ENCODE measurements at regions not wholly inside any gene's neighbourhood (a gene's known extent, or its start where the extent isn't known, plus 50 kb on each side); places are given as distances from the start of the nearest gene placed in this dataset.

DNA sequence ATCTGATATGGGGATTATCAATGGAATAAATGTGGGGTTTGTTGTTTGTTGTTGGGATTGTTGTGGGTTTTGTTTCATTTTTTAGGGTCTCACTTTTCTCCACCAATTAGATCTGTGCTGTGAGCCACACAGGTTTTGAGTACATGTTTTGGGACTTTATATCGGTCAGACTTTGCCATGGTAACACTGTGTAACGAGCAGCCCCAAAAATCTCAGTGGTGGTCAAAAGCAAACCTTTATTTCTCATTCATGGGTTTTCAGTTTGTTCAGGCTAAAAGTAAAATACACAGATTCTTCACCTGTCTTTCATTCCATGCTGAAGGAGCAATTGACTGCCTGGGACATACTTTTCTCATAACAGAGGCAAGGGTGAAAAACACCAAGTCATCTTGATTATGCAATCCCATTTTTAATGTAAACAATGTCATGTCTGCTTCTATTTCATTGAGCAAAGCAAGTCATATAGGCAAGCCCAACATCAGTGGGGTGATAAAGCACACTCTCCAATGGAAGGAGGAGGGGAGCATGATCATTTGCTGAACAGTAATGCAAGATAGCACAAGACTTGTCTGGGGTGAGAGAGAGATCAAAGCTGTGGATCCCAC is 101.1 kb upstream of the PLCB4 start:
- Histone ChIP-seq H2BK5ac (ENCODE audit: low read depth, low read length, poor library complexity, severe bottlenecking) (no peak overlapping the region), H4K91ac (ENCODE audit: insufficient read depth, low read depth, low read length) (no peak overlapping the region), H2BK120ac (ENCODE audit: low read depth, low read length) (no peak overlapping the region), H3K36me3 (ENCODE audit: control insufficient read depth, insufficient read depth, low read length) (no peaks in the 10 kb centered on the region), H3K4me2 (ENCODE audit: low read depth, low read length) (no peak overlapping the region), H4K8ac (ENCODE audit: low read depth in 2 of 2, low read length in 2 of 2) (no peak overlapping the region), H3K9ac (ENCODE audit: low read depth, low read length) (no peak overlapping the region), H3K56ac (ENCODE audit: extremely low read depth, insufficient read depth, low read length) (no peak overlapping the region), H2BK20ac (ENCODE audit: low read depth, low read length) (no peak overlapping the region), H3K9me1 (ENCODE audit: insufficient read depth, low read length) (0 out of 2 replicates have a peak, but pooled peaks cover 3% of the 10 kb centered on the region), H3K18ac (ENCODE audit: low read depth, low read length) (no peak overlapping the region), H2AK5ac (ENCODE audit: low read depth, low read length) (no peak overlapping the region), H3K14ac (replicated peaks; ENCODE audit: low read depth, low read length) (no peak overlapping the region), H2BK15ac (ENCODE audit: low read depth, low read length) (no peak overlapping the region), H3K4me1 (ENCODE audit: control insufficient read depth, insufficient read depth, low read length) (no peaks in the 10 kb centered on the region), H3K27ac (ENCODE audit: insufficient read depth, low read length) (no peak overlapping the region), H2AK9ac (replicated peaks; ENCODE audit: low read depth, low read length, poor library complexity) (no peak overlapping the region), H3K79me1 (ENCODE audit: low read depth in 1 of 2, low read length in 2 of 2) (no peaks in the 10 kb centered on the region), H3K27me3 (ENCODE audit: control insufficient read depth, insufficient read depth, low read length) (no peaks in the 10 kb centered on the region), H2AFZ (replicated peaks; ENCODE audit: low read length, poor library complexity) (no peak overlapping the region), H4K20me1 (ENCODE audit: insufficient read depth, low read length) (no peaks in the 10 kb centered on the region), H4K5ac (ENCODE audit: low read depth, low read length) (no peak overlapping the region), H3K23ac (ENCODE audit: low read depth, low read length) (no peak overlapping the region), H3K4ac (ENCODE audit: low read depth, low read length) (no peak overlapping the region), H3K9me3 (ENCODE audit: control insufficient read depth, insufficient read depth, low read length) (peaks cover 3% of the 10 kb centered on the region), H3K4me3 (ENCODE audit: insufficient read depth, low read depth, low read length) (no peak overlapping the region)
- BruUV-seq (replicated peaks): no TSS peak
- dilution Hi-C loops (cut with HindIII; ENCODE audit: low sequenced_read_pairs, unreplicated experiment) (no loop called here), in situ Hi-C loops (cut with MboI; ENCODE audit: low sequenced_read_pairs) (no loop called here), intact Hi-C loops (cut with micrococcal nuclease) (no loop called here)
- DNase-seq: no peak
- ChIA-PET POLR2A (ENCODE audit: unreplicated experiment) (no interaction called here), CTCF (no interaction called here)
- peak; percentile 66 for TF ChIP-seq CEBPB (IDR thresholded peaks at IDR 0.05; ENCODE audit: low read depth, low read length)
- TF ChIP-seq MAZ (IDR thresholded peaks at IDR 0.05; ENCODE audit: borderline replicate concordance, low read depth, low read length): no peak
- WGBS, 2 experiments (ENCODE audit: extremely low coverage in 2 of 2, insufficient read length in 1 of 2): no CpG with 5 or more reads among the region's 2 CpGs
- no peak for ATAC-seq (ENCODE audit: low read depth)

Data from IMR-90 (cell line).